ENCODE measurements at regions not wholly inside any gene's neighbourhood (a gene's known extent, or its start where the extent isn't known, plus 50 kb on each side); places are given as distances from the start of the nearest gene placed in this dataset.

DNA sequence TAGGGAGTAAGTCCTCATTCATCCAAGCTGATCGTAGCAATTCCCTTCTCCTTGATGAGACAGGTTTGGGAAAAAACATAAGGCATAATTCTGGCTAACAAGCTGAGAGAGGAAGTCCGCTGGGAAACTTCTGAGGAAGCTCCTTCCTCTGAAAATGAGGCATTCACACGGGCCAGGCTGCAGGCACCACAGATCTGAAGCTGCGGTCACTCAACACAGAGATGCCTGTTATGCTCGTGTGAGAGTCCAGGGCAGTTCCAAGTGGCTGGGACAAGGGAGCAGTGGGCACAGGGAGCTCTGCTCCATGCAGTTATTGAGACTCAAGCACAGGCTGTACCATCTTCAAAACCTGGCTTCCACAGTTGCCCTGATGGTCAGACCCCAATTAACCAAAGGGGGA, 200.9 kb upstream of the ID2 start:
- TF ChIP-seq MAZ (IDR thresholded peaks at IDR 0.05; ENCODE audit: borderline replicate concordance, low read depth, low read length) (no peak), RAD21 (conservative IDR thresholded peaks at IDR 0.05 in 1 of 2, IDR thresholded peaks at IDR 0.05 in 1 of 2) (no peak), EP300 (IDR thresholded peaks at IDR 0.05) (no peak), POLR2A (IDR thresholded peaks at IDR 0.05; ENCODE audit: low read length) (no peak), MAFK (IDR thresholded peaks at IDR 0.05; ENCODE audit: partially characterized antibody) (no peak), GATA3 (IDR thresholded peaks at IDR 0.05; ENCODE audit: borderline replicate concordance) (no peak), JUNB (IDR thresholded peaks at IDR 0.05) (no peak), CEBPB (IDR thresholded peaks at IDR 0.05) (no peak), ESRRA (IDR thresholded peaks at IDR 0.05; ENCODE audit: borderline replicate concordance, low read length) (no peak)
- TF ChIP-seq, protein P1, sequence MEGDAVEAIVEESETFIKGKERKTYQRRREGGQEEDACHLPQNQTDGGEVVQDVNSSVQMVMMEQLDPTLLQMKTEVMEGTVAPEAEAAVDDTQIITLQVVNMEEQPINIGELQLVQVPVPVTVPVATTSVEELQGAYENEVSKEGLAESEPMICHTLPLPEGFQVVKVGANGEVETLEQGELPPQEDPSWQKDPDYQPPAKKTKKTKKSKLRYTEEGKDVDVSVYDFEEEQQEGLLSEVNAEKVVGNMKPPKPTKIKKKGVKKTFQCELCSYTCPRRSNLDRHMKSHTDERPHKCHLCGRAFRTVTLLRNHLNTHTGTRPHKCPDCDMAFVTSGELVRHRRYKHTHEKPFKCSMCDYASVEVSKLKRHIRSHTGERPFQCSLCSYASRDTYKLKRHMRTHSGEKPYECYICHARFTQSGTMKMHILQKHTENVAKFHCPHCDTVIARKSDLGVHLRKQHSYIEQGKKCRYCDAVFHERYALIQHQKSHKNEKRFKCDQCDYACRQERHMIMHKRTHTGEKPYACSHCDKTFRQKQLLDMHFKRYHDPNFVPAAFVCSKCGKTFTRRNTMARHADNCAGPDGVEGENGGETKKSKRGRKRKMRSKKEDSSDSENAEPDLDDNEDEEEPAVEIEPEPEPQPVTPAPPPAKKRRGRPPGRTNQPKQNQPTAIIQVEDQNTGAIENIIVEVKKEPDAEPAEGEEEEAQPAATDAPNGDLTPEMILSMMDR (IDR thresholded peaks at IDR 0.05), result no peak
- TF ChIP-seq, protein P2, sequence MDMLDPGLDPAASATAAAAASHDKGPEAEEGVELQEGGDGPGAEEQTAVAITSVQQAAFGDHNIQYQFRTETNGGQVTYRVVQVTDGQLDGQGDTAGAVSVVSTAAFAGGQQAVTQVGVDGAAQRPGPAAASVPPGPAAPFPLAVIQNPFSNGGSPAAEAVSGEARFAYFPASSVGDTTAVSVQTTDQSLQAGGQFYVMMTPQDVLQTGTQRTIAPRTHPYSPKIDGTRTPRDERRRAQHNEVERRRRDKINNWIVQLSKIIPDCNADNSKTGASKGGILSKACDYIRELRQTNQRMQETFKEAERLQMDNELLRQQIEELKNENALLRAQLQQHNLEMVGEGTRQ (IDR thresholded peaks at IDR 0.05), result no peak
- TF ChIP-seq, protein P3, sequence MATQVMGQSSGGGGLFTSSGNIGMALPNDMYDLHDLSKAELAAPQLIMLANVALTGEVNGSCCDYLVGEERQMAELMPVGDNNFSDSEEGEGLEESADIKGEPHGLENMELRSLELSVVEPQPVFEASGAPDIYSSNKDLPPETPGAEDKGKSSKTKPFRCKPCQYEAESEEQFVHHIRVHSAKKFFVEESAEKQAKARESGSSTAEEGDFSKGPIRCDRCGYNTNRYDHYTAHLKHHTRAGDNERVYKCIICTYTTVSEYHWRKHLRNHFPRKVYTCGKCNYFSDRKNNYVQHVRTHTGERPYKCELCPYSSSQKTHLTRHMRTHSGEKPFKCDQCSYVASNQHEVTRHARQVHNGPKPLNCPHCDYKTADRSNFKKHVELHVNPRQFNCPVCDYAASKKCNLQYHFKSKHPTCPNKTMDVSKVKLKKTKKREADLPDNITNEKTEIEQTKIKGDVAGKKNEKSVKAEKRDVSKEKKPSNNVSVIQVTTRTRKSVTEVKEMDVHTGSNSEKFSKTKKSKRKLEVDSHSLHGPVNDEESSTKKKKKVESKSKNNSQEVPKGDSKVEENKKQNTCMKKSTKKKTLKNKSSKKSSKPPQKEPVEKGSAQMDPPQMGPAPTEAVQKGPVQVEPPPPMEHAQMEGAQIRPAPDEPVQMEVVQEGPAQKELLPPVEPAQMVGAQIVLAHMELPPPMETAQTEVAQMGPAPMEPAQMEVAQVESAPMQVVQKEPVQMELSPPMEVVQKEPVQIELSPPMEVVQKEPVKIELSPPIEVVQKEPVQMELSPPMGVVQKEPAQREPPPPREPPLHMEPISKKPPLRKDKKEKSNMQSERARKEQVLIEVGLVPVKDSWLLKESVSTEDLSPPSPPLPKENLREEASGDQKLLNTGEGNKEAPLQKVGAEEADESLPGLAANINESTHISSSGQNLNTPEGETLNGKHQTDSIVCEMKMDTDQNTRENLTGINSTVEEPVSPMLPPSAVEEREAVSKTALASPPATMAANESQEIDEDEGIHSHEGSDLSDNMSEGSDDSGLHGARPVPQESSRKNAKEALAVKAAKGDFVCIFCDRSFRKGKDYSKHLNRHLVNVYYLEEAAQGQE (IDR thresholded peaks at IDR 0.05), result no peak
